HG03159 (cell line): ENCODE measurements at regions not wholly inside any gene's neighbourhood (a gene's known extent, or its start where the extent isn't known, plus 50 kb on each side); places are given as distances from the start of the nearest gene placed in this dataset.

ENCODE experiments used
- ATAC-seq: cut with Tn5 transposase; IDR thresholded peaks from one replicate; pipeline ENCODE4 v1.9.1; 2021; ENCODE audit warnings: mild to moderate bottlenecking, moderate library complexity; ENCODE audit not compliant: unreplicated experiment

DNA sequence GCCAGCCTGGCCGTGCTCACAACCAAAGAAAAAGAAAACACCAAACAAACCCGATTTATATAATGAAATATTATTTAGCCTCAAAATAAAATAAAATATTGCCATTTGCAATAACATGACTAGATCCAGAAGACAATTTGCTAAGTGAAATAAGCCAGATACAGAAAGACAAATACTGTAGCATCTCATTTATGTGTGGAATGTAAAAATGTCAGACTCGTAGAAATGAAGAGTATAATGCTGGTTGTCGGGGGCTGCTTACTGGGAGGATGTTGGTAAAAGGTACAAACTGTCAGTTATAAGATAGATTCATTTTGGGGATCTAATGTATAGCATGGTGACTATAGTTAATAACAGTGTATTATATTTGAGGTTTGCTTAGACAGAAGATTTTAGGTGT lies 269.7 kb downstream of the THBS2 start:
- no peak for ATAC-seq

DNA sequence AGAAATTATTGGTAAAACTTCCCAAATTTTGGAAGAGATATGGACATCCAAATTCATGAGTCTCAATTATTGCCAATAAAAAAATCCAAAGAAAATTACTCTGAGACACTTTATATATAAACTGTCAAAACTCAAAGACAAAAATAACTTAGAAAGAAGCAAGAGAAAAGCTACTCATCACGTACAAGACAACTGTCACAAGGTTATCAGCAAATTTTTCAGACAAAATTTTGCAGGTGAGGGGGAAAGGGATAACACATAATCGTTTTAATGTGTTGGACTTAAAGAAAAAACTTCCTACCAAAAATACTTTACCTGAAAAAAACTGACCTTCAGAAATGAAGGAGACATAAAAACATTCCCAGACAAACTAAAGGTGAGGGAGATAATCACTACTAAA lies 272.5 kb downstream of the THBS2 start:
- ATAC-seq = no peak

GRCh38 chr6:168979254-168979653 lies 274.4 kb downstream of the THBS2 start:
- no peak for ATAC-seq

DNA sequence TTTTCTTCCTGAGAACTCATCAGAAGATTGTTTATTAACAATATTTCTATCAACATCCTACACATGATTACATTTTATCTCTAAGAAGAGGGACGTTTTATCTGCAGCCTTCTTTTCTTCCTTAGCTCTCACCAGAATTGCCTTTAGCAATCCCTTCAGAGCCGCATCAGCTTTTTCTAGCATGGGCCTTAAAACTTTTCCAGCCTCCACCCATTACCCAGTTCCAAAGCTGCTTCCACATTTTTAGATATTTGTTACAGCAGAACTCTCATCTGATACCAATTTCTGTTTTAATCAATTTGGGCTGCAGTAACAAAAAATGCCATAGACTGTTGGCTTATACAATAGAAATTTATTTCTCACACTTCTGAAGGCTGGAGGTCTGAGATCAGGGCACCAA lies 281.5 kb downstream of the THBS2 start:
- no peak for ATAC-seq

GRCh38 chr6:168971549-168971948 lies 282.1 kb downstream of the THBS2 start:
- ATAC-seq = no peak

GRCh38 chr6:168968801-168969200 lies 284.8 kb downstream of the THBS2 start:
- ATAC-seq = no peak

DNA sequence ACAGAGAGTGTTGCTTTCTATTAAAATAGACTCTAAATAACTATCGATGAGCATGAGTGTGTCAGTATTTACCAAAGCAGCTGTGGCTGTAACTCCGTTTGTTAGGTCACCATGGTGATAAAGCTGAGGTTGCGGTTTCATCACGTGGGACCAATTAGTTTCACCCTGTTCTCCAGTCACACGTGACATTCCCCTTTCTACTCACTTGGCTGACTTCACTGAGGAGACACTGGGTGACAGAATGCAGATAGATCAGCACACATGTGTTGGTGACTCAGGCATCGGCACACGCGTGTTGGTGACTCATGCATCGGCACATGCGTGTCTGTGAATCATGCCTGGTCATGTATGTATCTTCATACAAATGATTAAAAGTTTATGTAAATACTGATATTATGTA lies 285.4 kb downstream of the THBS2 start:
- ATAC-seq = no peak

GRCh38 chr6:168967281-168967925 lies 286.2 kb downstream of the THBS2 start:
- ATAC-seq = no peak

DNA sequence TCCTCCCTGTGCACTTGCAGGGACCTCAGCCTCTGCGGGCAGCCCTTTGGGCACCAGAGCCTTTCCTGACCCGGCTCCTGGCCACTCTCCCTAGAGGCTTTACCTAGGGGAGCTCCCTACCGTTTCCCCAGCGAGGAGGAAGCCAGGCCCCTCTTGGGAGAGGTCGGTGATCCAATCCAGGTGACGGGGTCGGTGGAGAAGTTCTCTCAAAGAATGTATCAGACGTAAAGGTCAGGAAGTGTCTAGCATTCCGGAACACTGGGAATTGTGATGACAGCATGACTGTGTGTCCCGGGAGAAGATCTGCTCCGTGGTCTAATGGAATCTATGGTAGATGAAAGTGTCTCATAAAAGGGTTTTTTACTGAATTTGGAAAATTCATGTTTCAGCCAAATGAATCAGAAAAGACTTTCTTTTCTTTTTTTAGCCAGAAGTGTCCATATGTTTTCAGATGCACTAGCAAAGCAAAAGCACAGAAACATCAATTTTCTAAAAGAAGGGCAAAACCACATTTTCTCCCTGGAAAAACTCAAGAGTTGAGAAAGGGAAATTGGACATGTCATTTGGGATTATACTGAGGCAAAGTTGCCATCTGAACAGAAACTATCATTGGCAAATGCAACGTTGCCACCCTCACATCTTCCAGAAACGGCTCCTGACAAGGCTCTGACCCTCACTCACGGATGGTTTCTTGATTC lies 289.4 kb downstream of the THBS2 start:
- ATAC-seq = no peak

DNA sequence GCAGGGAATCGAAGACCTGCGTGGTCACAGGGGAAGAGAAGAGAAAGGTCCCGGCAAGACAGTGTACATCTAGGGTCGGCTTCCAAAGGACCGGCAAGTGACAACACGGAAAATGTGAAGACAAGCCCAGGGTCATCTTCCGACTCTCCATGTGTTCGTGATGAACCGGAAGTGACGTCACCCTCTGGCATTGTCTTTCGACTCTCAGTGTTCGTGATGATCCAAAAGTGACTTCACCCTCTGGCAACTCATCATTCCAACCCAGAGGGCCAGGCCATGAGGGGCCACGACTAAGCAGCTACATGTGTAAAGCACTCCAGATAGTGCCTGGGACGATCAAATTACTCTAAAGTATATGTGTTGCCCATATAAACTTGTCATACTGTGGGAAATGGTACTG lies 290.8 kb downstream of the THBS2 start:
- ATAC-seq = no peak

GRCh38 chr6:168961264-168961656 lies 292.4 kb downstream of the THBS2 start:
- no peak for ATAC-seq

DNA sequence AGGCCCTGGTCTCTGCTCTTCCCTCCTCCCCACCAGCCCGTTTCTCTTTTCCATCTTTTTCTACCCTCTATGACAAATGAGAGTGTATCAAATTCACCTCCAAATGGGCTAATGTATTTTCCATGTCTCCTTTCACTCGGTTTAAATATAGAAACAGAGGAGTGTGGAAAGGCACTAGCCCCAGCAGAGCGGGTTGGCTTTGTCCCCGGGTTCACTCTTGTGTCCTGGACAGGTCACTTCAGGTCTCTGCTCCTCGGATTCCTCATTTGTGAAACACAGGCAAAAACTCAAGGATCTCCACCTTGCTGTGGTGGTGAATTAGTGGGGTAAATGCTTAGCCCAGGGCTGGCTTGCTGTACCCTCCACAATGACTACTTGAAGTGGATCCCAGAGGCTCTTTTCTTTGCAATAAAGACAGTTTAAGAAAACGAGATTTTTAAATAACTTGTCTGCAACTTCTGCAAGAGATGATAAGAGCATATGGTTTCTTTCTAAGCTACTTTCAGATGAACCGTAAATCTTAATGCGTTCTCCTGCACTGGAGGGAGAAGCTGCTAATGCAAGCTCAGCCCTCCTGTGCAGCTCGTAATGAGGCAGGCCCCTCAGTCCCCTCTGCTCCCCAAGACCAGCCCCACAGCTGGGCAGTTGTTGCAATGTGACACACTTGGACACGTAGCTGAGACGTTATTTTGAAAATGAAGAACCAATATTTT lies 292.9 kb downstream of the THBS2 start:
- ATAC-seq = no peak

GRCh38 chr6:168959696-168960095 lies 293.9 kb downstream of the THBS2 start:
- ATAC-seq = no peak

DNA sequence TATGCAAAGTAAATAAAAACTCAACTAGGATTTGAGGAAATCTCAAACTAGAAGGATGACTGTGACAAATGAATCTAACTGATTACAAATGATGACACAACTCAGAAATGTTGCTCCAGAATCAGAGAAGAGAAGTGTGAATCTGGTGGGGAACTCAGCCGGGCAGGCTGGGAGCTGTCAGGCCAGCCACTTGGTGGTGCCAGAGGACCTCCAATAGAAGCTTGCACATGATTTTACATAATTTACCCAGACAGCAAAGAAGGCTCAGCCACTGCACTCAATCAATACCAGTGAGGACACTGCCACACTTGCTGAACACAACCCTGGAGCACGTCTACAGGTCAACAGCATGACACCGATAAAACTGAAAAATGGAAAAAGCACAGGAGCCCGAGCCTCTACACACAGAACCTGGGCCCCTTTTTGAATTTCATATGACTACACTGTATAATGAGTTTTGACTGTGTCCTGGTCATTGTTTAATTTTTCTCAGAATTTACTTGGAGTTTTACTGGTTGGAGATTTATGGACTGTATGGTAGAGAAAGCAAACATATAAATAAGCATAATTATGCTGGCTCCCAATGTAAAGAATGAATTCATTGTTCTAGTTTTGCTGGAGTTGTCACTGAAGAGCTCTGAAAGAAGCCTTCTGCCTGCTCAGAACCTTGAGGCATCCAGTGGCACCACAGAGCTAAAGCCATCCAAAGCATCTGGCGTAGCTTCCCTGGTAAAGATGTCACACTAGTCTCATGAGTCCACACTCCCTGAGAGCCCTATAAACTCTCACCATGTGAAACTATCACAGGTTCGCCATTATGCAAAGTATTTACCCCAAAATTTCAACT lies 296.5 kb downstream of the THBS2 start:
- ATAC-seq = peak; percentile 79

- ATAC-seq = peak; percentile 13
These were observed 297.4 kb downstream of the THBS2 start for GRCh38 chr6:168956141-168956838.

DNA sequence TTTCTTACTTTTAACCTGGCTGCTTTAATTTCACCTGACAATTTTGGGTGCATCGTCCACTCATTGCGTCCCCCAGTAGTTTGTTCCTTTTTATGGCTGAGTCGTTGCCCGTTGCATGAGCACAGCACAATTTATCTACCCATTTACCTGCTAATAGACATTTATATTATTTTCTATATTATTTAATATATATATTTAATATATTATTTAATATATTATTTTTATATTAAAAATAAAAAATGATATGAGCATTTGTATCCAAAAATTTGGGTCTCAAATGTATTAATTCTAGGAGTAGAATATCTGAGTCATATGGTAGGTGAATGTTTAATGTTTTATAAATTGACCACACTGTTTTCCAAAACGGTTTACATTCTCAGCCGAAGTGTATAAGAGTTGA lies 300.2 kb downstream of the THBS2 start:
- ATAC-seq = no peak

DNA sequence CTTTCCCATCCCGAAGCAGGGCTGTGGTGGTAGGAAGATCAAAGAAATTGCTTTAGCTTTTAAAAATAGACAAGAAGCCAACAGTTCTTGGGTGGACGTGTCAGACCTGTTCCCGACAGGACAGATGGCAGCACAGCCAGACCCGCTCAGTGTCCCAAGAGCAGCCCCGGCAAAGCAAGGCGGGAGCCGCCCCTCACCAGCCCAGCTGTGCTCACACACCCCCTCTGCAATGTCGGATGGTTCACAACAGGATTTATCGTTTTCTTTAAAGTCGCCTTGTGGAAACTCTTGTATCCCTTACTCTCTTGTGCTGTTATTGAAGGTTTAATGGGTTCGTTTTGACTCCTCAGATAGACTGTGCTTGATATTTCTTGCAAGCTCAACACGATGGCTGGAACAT lies 302.4 kb downstream of the THBS2 start:
- no peak for ATAC-seq

DNA sequence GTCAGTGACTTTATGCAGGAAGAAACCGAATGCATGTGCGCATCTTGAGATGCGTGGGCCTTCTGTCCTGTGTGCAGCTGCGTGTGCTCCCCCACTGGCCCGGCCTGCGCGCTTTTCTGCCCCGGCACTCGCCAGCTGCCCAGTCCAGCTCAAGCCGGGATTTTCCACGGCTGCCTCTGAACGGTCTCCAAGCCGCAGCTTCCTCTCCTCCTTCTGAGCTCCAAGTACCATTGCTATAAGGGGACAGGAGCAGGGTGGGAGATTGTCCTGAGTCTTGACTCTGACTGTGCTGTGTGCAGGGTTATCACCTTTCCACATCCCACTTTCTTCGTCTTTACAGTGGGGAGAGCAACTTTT lies 302.8 kb downstream of the THBS2 start:
- no peak for ATAC-seq

DNA sequence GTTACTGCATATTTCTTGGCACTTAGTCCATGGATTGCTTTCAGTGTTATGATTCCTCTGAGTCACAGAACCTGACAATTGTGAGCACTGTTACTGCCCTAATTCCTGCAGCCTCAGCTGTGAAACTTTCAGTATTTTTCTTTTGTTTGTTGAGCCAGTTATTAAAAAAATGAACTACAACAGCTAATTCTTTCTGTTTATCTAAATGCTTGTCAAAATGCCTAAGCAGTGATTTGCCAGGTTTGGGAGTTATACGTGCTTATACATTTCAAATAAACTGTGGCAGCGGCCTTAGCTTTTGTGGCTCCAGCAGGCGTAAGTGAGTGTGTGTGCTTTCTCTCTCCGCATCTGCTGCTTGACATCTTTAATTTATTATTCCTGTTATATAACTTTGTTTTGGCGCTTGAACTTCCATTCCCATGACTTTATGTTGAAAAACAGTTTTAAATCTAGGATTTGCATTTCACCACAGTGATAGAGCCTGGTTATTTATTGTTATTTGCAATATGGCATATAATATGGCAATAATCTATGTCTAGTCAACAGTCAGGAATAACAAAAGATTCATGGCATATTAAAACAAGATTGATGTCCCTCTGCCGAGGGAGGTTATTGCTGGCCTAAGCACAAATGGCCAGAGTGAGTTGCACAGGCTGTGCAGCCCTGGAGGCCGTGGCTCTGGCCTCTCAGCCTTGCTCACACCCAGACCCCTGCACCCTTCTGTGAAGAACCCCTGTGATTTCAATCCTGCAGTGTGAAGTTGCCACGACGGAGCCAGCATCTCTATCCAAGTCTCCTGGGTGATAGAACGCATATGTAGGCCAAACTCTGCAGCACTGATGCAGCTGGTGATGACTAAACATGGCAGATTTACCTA lies 303.4 kb downstream of the THBS2 start:
- ATAC-seq = no peak

- ATAC-seq = no peak
These were observed 304.6 kb downstream of the THBS2 start for GRCh38 chr6:168948990-168949531.
